CD4-positive, alpha-beta T cell (primary cell): ENCODE measurements at regions not wholly inside any gene's neighbourhood (a gene's known extent, or its start where the extent isn't known, plus 50 kb on each side); places are given as distances from the start of the nearest gene placed in this dataset.

Experiments
- ATAC-seq: fragments of 200-7000 bp; cut with Tn5 transposase; one replicate; pipeline ENCODE4 v1.10.0; 2022; ENCODE audit warnings: mild to moderate bottlenecking; ENCODE audit not compliant: poor library complexity
- CTCF ChIA-PET: fragments of 350-600 bp; sonication (Branson Sonifier 250); formaldehyde crosslinking; loops from one replicate; lab custom pipeline; 2021; ENCODE audit warnings: antibody characterized with exemption, inconsistent platforms; lab: Charles Lee
- POLR2A ChIA-PET: fragments of 350-600 bp; sonication (Branson Sonifier 250); formaldehyde crosslinking; loops from one replicate; lab custom pipeline; 2021; ENCODE audit warnings: antibody characterized with exemption, inconsistent platforms; lab: Charles Lee
- DNase-seq, 14 experiments: peaks; one replicate each; pipeline ENCODE4 v3.0.0-alpha.2; 2013 to 2020; ENCODE audit warnings: mixed read lengths in 2 of 14
- H3K27ac ChIP-seq, 2 donors: one replicate each; pipeline versions ENCODE4 v1.5.1 to v1.7.0; 2013; ENCODE audit warnings: low read length in 2 of 2, low read depth in 1 of 2, mild to moderate bottlenecking in 1 of 2
- H3K27me3 ChIP-seq, 2 experiments: 1 replicate in 1 of 2; 2 replicates in 1 of 2; pipeline versions ENCODE4 v1.6.1 to v1.7.0; 2013; ENCODE audit warnings: low read length in 2 of 2, control low read depth in 1 of 2, mild to moderate bottlenecking in 1 of 2, moderate library complexity in 1 of 2; ENCODE audit not compliant: insufficient read depth in 2 of 2, control insufficient read depth in 1 of 2
- H3K36me3 ChIP-seq: one replicate; pipeline ENCODE4 v1.6.1; 2013; ENCODE audit warnings: low read length, control low read depth; ENCODE audit not compliant: insufficient read depth
- H3K4me1 ChIP-seq: one replicate; pipeline ENCODE4 v1.6.1; 2013; ENCODE audit warnings: low read length, control low read depth; ENCODE audit not compliant: insufficient read depth
- H3K4me3 ChIP-seq: one replicate; pipeline ENCODE4 v1.5.1; 2013; ENCODE audit warnings: mild to moderate bottlenecking, low read length, moderate library complexity
- H3K9me3 ChIP-seq, 2 experiments: 1 replicate in 1 of 2; 2 replicates in 1 of 2; pipeline versions ENCODE4 v1.6.1 to v1.7.0; 2013; ENCODE audit warnings: low read length in 2 of 2, mild to moderate bottlenecking in 2 of 2, control low read depth in 1 of 2, moderate library complexity in 1 of 2; ENCODE audit not compliant: control insufficient read depth in 1 of 2, insufficient read depth in 1 of 2
- H3K27ac Mint-ChIP-seq: one replicate; pipeline ENCODE4 v1.8.0; 2020; ENCODE audit warnings: mixed read lengths
- H3K27me3 Mint-ChIP-seq: one replicate; pipeline ENCODE4 v1.8.0; 2021; ENCODE audit warnings: mixed read lengths
- H3K36me3 Mint-ChIP-seq: one replicate; pipeline ENCODE4 v1.8.0; 2021; ENCODE audit warnings: low read depth, mixed read lengths
- H3K4me1 Mint-ChIP-seq: one replicate; pipeline ENCODE4 v1.8.0; 2021; ENCODE audit warnings: low read depth, mixed read lengths
- H3K4me3 Mint-ChIP-seq: one replicate; pipeline ENCODE4 v1.8.0; 2020; ENCODE audit warnings: mild to moderate bottlenecking, mixed read lengths
- H3K9me3 Mint-ChIP-seq: one replicate; pipeline ENCODE4 v1.8.0; 2020; ENCODE audit warnings: mixed read lengths
- CTCF ChIP-seq: fragments of 200-600 bp; IDR thresholded peaks from one replicate; pipeline ENCODE4 v1.8.0; 2022; ENCODE audit warnings: antibody characterized with exemption, mild to moderate bottlenecking
- intact Hi-C, 2 experiments: fragments of 100-400 bp; cut with DNase I in 1 of 2; cut with micrococcal nuclease in 1 of 2; formaldehyde crosslinking; loops; one replicate each; pipeline versions ENCODE4 v1.15.1 to v1.9.0; 2023 to 2025; cut with DNase I, micrococcal nuclease

- H3K4me1 ChIP-seq, result no peaks in the 10 kb centered on the region
- intact Hi-C loops, result no loop called here
- H3K4me1 Mint-ChIP-seq, result no peaks in the 10 kb centered on the region
These were observed 2119.8 kb upstream of the CELF4 start for GRCh38 chr18:39685303-39685902.

GRCh38 chr18:39681061-39681460 lies 2115.5 kb upstream of the CELF4 start:
- Mint-ChIP-seq H3K27me3 (no peaks in the 10 kb centered on the region), H3K4me3 (no peak overlapping the region), H3K27ac (no peak overlapping the region), H3K9me3 (no peaks in the 10 kb centered on the region), H3K36me3 (no peaks in the 10 kb centered on the region), H3K4me1 (no peaks in the 10 kb centered on the region)
- ChIA-PET POLR2A (no interaction called here), CTCF (no interaction called here)
- Histone ChIP-seq H3K27ac (no peak overlapping the region), H3K4me3 (no peak overlapping the region), H3K27me3 (no peaks in the 10 kb centered on the region), H3K4me1 (no peaks in the 10 kb centered on the region), H3K36me3 (no peaks in the 10 kb centered on the region), H3K9me3 (peaks cover 0 to 9% of the 10 kb centered on the region in 2 experiments)
- intact Hi-C loops, result no loop called here
- ATAC-seq, result no peak
- DNase-seq, result no peak
- TF ChIP-seq CTCF, result no peak

More at GRCh38 chr18:39685303-39685902, 2119.8 kb upstream of the CELF4 start:
- TF ChIP-seq CTCF, result no peak
- ATAC-seq, result no peak
- Histone ChIP-seq H3K27me3 (no peaks in the 10 kb centered on the region), H3K27ac (no peak overlapping the region), H3K4me3 (no peak overlapping the region), H3K9me3 (peaks cover 0 to 10% of the 10 kb centered on the region in 2 experiments), H3K36me3 (no peaks in the 10 kb centered on the region)
- H3K4me3 Mint-ChIP-seq, result no peak overlapping the region
- H3K27me3 Mint-ChIP-seq, result no peaks in the 10 kb centered on the region
- no peak overlapping the region for H3K27ac Mint-ChIP-seq
- DNase-seq, result no peak
- CTCF ChIA-PET, result no interaction called here
- H3K9me3 Mint-ChIP-seq, result no peaks in the 10 kb centered on the region
- POLR2A ChIA-PET, result no interaction called here
- H3K36me3 Mint-ChIP-seq, result no peaks in the 10 kb centered on the region

- Histone ChIP-seq H3K27me3 (no peaks in the 10 kb centered on the region), H3K36me3 (no peaks in the 10 kb centered on the region), H3K9me3 (peaks cover 0 to 3% of the 10 kb centered on the region in 2 experiments), H3K4me1 (no peaks in the 10 kb centered on the region), H3K4me3 (no peak overlapping the region), H3K27ac (no peak overlapping the region)
- Mint-ChIP-seq H3K36me3 (no peaks in the 10 kb centered on the region), H3K4me1 (no peaks in the 10 kb centered on the region), H3K27me3 (no peaks in the 10 kb centered on the region), H3K4me3 (no peak overlapping the region), H3K27ac (no peak overlapping the region), H3K9me3 (peaks cover 2% of the 10 kb centered on the region)
- ChIA-PET CTCF (no interaction called here), POLR2A (no interaction called here)
- intact Hi-C loops, result no loop called here
- ATAC-seq (no peak), DNase-seq (no peak)
- no peak for TF ChIP-seq CTCF
These were observed 2110.3 kb upstream of the CELF4 start for GRCh38 chr18:39675906-39676305.
